ENCODE measurements at regions not wholly inside any gene's neighbourhood (a gene's known extent, or its start where the extent isn't known, plus 50 kb on each side); places are given as distances from the start of the nearest gene placed in this dataset.
"Not testable (repeated sequence)": the region's sequence is repeated elsewhere in the genome, so short reads cannot be mapped to it uniquely, and the experiment has no call there.

- DNase-seq (ENCODE audit: low read depth) = peak; percentile 34
Observed at GRCh38 chr3:192968901-192969300, 51.2 kb upstream of the MB21D2 start.

GRCh38 chr3:192980632-192981031 is 63.0 kb upstream of the MB21D2 start:
- DNase-seq (ENCODE audit: low read depth) = no peak

- peak; percentile 14 for DNase-seq (ENCODE audit: low read depth)
Observed at GRCh38 chr3:192986379-192986778, 68.7 kb upstream of the MB21D2 start.

GRCh38 chr3:192991356-192991755 is 73.7 kb upstream of the MB21D2 start:
- no peak for DNase-seq (ENCODE audit: low read depth)

GRCh38 chr3:192992361-192992760 is 74.7 kb upstream of the MB21D2 start:
- DNase-seq (ENCODE audit: low read depth) = no peak

- no peak for DNase-seq (ENCODE audit: low read depth)
Observed at GRCh38 chr3:192993411-192993810, 75.8 kb upstream of the MB21D2 start.

GRCh38 chr3:193001113-193001512 is 83.5 kb upstream of the MB21D2 start:
- not testable (repeated sequence) for DNase-seq (ENCODE audit: low read depth)

GRCh38 chr3:193003624-193004023 is 86.0 kb upstream of the MB21D2 start:
- not testable (repeated sequence) for DNase-seq (ENCODE audit: low read depth)

GRCh38 chr3:193008654-193009053 is 91.0 kb upstream of the MB21D2 start:
- no peak for DNase-seq (ENCODE audit: low read depth)

- no peak for DNase-seq (ENCODE audit: low read depth)
Observed at GRCh38 chr3:193010191-193010590, 92.5 kb upstream of the MB21D2 start.

- DNase-seq (ENCODE audit: low read depth) = no peak
Observed at GRCh38 chr3:193011958-193012357, 94.3 kb upstream of the MB21D2 start.

GRCh38 chr3:193014902-193015301 is 97.2 kb upstream of the MB21D2 start:
- DNase-seq (ENCODE audit: low read depth) = no peak

GRCh38 chr3:193016437-193016901 is 98.8 kb upstream of the MB21D2 start:
- DNase-seq (ENCODE audit: low read depth) = peak; percentile 5

- no peak for DNase-seq (ENCODE audit: low read depth)
Observed at GRCh38 chr3:193021506-193022010, 103.9 kb upstream of the MB21D2 start.

GRCh38 chr3:193023218-193023617 is 105.6 kb upstream of the MB21D2 start:
- DNase-seq (ENCODE audit: low read depth) = no peak

GRCh38 chr3:193028258-193028657 is 110.6 kb upstream of the MB21D2 start:
- no peak for DNase-seq (ENCODE audit: low read depth)

- DNase-seq (ENCODE audit: low read depth) = no peak
Observed at GRCh38 chr3:193029800-193030199, 112.1 kb upstream of the MB21D2 start.

- DNase-seq (ENCODE audit: low read depth) = no peak
Observed at GRCh38 chr3:193030276-193030675, 112.6 kb upstream of the MB21D2 start.

- no peak for DNase-seq (ENCODE audit: low read depth)
Observed at GRCh38 chr3:193031911-193032310, 114.3 kb upstream of the MB21D2 start.

- no peak for DNase-seq (ENCODE audit: low read depth)
Observed at GRCh38 chr3:193033226-193033780, 115.6 kb upstream of the MB21D2 start.

GRCh38 chr3:193037828-193038227 is 120.2 kb upstream of the MB21D2 start:
- DNase-seq (ENCODE audit: low read depth) = not testable (repeated sequence)

- no peak for DNase-seq (ENCODE audit: low read depth)
Observed at GRCh38 chr3:193039058-193039457, 121.4 kb upstream of the MB21D2 start.

GRCh38 chr3:193040836-193041672 is 123.4 kb upstream of the MB21D2 start:
- peak; percentile 12 for DNase-seq (ENCODE audit: low read depth)
